GM12878 (cell line): ENCODE measurements at regions not wholly inside any gene's neighbourhood (a gene's known extent, or its start where the extent isn't known, plus 50 kb on each side); places are given as distances from the start of the nearest gene placed in this dataset.

Source experiments
- CBX5 ChIP-seq: sonication (generic); IDR thresholded peaks from 2 replicates; pipeline ENCODE4 v1.6.1; 2016; ENCODE audit warnings: low read depth, moderate library complexity, mild to moderate bottlenecking, inconsistent platforms
- CTCF ChIP-seq, 3 experiments: IDR thresholded peaks in 2 of 3; conservative IDR thresholded peaks in 1 of 3; 2 replicates each; pipeline ENCODE4 v1.5.1; 2011; ENCODE audit warnings: low read depth in 3 of 3, low read length in 3 of 3, mild to moderate bottlenecking in 3 of 3, control low read depth in 2 of 3, moderate library complexity in 2 of 3, inconsistent platforms in 1 of 3, mixed read lengths in 1 of 3; ENCODE audit not compliant: control insufficient read depth in 2 of 3, insufficient read depth in 1 of 3; ENCODE audit errors: extremely low read depth in 1 of 3
- EP300 ChIP-seq, 2 experiments: fragments of 150-350 bp in 1 of 2; IDR thresholded peaks; 2 replicates each; pipeline ENCODE4 v1.6.1; 2011 to 2012; ENCODE audit warnings: low read depth in 2 of 2, low read length in 2 of 2, borderline replicate concordance in 1 of 2, improper control_type of control experiment in 1 of 2, inconsistent platforms in 1 of 2; ENCODE audit not compliant: control insufficient read depth in 1 of 2
- FOXM1 ChIP-seq: IDR thresholded peaks from 2 replicates; pipeline ENCODE4 v1.6.1; 2012; ENCODE audit warnings: low read depth, mild to moderate bottlenecking, inconsistent platforms, low read length, moderate library complexity
- IRF4 ChIP-seq: IDR thresholded peaks from 2 replicates; pipeline ENCODE4 v1.6.1; 2011; ENCODE audit warnings: low read depth, low read length
- KAT2A ChIP-seq: conservative IDR thresholded peaks from 2 replicates; pipeline ENCODE4 v1.6.1; 2011; ENCODE audit warnings: low read depth, low read length; ENCODE audit not compliant: control insufficient read depth
- MEF2B ChIP-seq: fragments of 450-650 bp; IDR thresholded peaks from 2 replicates; pipeline ENCODE4 v1.6.1; 2018; ENCODE audit warnings: mild to moderate bottlenecking, moderate library complexity; ENCODE audit not compliant: partially characterized antibody, poor library complexity, severe bottlenecking
- SP1 ChIP-seq: IDR thresholded peaks from one replicate; pipeline ENCODE4 v1.6.1; 2011; ENCODE audit warnings: low read depth, low read length
- USF2 ChIP-seq: IDR thresholded peaks from 2 replicates; pipeline ENCODE4 v1.6.1; 2011; ENCODE audit warnings: low read depth, low read length, improper control_type of control experiment, borderline replicate concordance
- TF ChIP-seq, protein P1 (sequence below): IDR thresholded peaks from 2 replicates; pipeline ENCODE4 v1.6.1; 2012; ENCODE audit warnings: low read depth, low read length, improper control_type of control experiment
- TF ChIP-seq, protein P2 (sequence below): IDR thresholded peaks from 2 replicates; pipeline ENCODE4 v1.6.1; 2012; ENCODE audit warnings: low read length, inconsistent platforms
- TF ChIP-seq, protein P3 (sequence below): IDR thresholded peaks from 2 replicates; pipeline ENCODE4 v1.6.1; 2011; ENCODE audit warnings: mild to moderate bottlenecking, low read depth, low read length, moderate library complexity; ENCODE audit not compliant: insufficient replicate concordance

DNA sequence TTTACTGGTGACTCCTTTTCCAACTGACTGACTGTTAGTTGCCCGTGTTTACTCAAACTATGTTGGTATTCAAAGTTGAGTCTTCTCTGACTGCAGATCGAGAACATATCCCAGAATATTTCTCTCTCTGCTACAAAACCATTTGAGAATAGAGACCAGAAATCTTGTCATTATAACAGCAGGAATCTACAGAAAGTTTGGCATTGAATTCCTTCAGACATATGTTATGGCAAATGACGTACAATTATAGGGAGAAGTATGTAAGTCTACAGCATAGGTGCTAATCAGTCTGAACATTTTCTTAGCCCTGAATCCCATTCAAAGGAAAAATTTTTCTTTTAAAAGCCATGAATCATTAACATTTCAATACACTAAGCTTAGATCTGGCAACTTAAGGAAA lies 239.8 kb upstream of the SOX9 start:
- TF ChIP-seq, protein P1, sequence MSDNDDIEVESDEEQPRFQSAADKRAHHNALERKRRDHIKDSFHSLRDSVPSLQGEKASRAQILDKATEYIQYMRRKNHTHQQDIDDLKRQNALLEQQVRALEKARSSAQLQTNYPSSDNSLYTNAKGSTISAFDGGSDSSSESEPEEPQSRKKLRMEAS = no peak
- TF ChIP-seq CTCF (IDR thresholded peaks at IDR 0.05 in 2 of 3, conservative IDR thresholded peaks at IDR 0.05 in 1 of 3; ENCODE audit: control insufficient read depth in 2 of 3, extremely low read depth in 1 of 3, insufficient read depth in 1 of 3, low read depth in 3 of 3, low read length in 3 of 3) (no peak), EP300 (IDR thresholded peaks at IDR 0.05; ENCODE audit: borderline replicate concordance in 1 of 2, control insufficient read depth in 1 of 2, low read depth in 2 of 2, low read length in 2 of 2) (no peak), CBX5 (no peak), SP1 (no peak), USF2 (no peak), KAT2A (no peak), MEF2B (no peak), FOXM1 (no peak), IRF4 (no peak)
- TF ChIP-seq, protein P2, sequence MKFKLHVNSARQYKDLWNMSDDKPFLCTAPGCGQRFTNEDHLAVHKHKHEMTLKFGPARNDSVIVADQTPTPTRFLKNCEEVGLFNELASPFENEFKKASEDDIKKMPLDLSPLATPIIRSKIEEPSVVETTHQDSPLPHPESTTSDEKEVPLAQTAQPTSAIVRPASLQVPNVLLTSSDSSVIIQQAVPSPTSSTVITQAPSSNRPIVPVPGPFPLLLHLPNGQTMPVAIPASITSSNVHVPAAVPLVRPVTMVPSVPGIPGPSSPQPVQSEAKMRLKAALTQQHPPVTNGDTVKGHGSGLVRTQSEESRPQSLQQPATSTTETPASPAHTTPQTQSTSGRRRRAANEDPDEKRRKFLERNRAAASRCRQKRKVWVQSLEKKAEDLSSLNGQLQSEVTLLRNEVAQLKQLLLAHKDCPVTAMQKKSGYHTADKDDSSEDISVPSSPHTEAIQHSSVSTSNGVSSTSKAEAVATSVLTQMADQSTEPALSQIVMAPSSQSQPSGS = no peak
- TF ChIP-seq, protein P3, sequence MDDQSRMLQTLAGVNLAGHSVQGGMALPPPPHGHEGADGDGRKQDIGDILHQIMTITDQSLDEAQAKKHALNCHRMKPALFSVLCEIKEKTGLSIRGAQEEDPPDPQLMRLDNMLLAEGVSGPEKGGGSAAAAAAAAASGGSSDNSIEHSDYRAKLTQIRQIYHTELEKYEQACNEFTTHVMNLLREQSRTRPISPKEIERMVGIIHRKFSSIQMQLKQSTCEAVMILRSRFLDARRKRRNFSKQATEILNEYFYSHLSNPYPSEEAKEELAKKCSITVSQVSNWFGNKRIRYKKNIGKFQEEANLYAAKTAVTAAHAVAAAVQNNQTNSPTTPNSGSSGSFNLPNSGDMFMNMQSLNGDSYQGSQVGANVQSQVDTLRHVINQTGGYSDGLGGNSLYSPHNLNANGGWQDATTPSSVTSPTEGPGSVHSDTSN = no peak
